ENCODE measurements at regions not wholly inside any gene's neighbourhood (a gene's known extent, or its start where the extent isn't known, plus 50 kb on each side); places are given as distances from the start of the nearest gene placed in this dataset.

GRCh38 chr10:106226828-106227227 lies 937.7 kb downstream of the SORCS1 start:
- no peak for TF ChIP-seq CTCF (IDR thresholded peaks at IDR 0.05)
- ATAC-seq (ENCODE audit: low FRiP score), result no peak
- DNase-seq (ENCODE audit: low spot score), result no peak

- TF ChIP-seq CTCF (IDR thresholded peaks at IDR 0.05), result no peak
- ATAC-seq (ENCODE audit: low FRiP score) (no peak), DNase-seq (ENCODE audit: low spot score) (no peak)
Observed at GRCh38 chr10:106226142-106226541, 938.4 kb downstream of the SORCS1 start.

GRCh38 chr10:106224676-106225075 lies 939.8 kb downstream of the SORCS1 start:
- ATAC-seq (ENCODE audit: low FRiP score), result no peak
- TF ChIP-seq CTCF (IDR thresholded peaks at IDR 0.05), result no peak
- no peak for DNase-seq (ENCODE audit: low spot score)

- no peak for DNase-seq (ENCODE audit: low spot score)
- no peak for ATAC-seq (ENCODE audit: low FRiP score)
- TF ChIP-seq CTCF (IDR thresholded peaks at IDR 0.05), result no peak
Observed at GRCh38 chr10:106217627-106218026, 946.9 kb downstream of the SORCS1 start.

GRCh38 chr10:106216085-106216484 lies 948.4 kb downstream of the SORCS1 start:
- DNase-seq (ENCODE audit: low spot score) (no peak), ATAC-seq (ENCODE audit: low FRiP score) (no peak)

GRCh38 chr10:106214243-106214642 lies 950.3 kb downstream of the SORCS1 start:
- no peak for ATAC-seq (ENCODE audit: low FRiP score)
- DNase-seq (ENCODE audit: low spot score), result no peak
- TF ChIP-seq CTCF (IDR thresholded peaks at IDR 0.05), result no peak

More at GRCh38 chr10:106216085-106216484, 948.4 kb downstream of the SORCS1 start:
- TF ChIP-seq CTCF (IDR thresholded peaks at IDR 0.05), result no peak

GRCh38 chr10:106213493-106213892 lies 951.0 kb downstream of the SORCS1 start:
- TF ChIP-seq CTCF (IDR thresholded peaks at IDR 0.05), result no peak
- ATAC-seq (ENCODE audit: low FRiP score), result no peak
- DNase-seq (ENCODE audit: low spot score), result no peak

Data from omental fat pad (tissue), 3 donors.